ENCODE measurements at regions not wholly inside any gene's neighbourhood (a gene's known extent, or its start where the extent isn't known, plus 50 kb on each side); places are given as distances from the start of the nearest gene placed in this dataset.

DNA sequence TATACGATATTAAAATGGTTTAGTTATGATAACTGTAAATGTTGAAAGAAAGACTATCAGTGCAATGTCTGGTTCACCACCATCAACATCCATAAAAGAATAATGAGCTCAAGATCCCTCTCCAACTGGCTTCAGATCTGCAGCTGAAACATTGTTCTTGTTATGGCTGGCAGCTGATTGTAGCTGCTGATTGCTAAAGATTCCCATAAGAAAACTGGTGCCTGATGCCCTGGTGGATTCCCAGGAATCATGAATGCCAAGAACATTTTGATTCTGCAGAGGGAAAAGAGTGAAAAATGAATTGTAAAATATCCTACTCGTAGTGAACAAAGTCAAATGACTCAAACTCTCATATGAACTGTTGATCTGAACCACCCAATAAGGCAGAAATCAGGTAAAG, 1160.2 kb downstream of the EPHA7 start:
- no peak overlapping the region for H3K27ac Mint-ChIP-seq

More for the DNA sequence above, 1160.2 kb downstream of the EPHA7 start:
- H3K36me3 Mint-ChIP-seq (ENCODE audit: insufficient read depth in 1 of 3, low read depth in 3 of 3) = no peaks in the 10 kb centered on the region
- H3K23ac ChIP-seq (ENCODE audit: insufficient read length, low read depth, low read length) = no peak overlapping the region
- DNase-seq = no peak
- no peak overlapping the region for H2BK5ac ChIP-seq (ENCODE audit: insufficient read length, low read length)
- no peak overlapping the region for H4K8ac ChIP-seq (replicated peaks; ENCODE audit: insufficient read length, low read depth, low read length)
- H4K91ac ChIP-seq (ENCODE audit: insufficient read length, low read depth, low read length) = no peak overlapping the region
- no peak overlapping the region for H2BK15ac ChIP-seq (ENCODE audit: low read depth, low read length)
- H3K79me2 ChIP-seq (ENCODE audit: insufficient read depth, low read length) = no peaks in the 10 kb centered on the region
- no peak overlapping the region for H2BK120ac ChIP-seq (ENCODE audit: low read depth, low read length, poor library complexity, severe bottlenecking)
- no CpG with 5 or more reads among the region's 2 CpGs for WGBS (ENCODE audit: extremely low coverage, insufficient read length, low lambda C conversion rate)
- no peak overlapping the region for H3K14ac ChIP-seq (ENCODE audit: insufficient read depth, low read length)
- H2AFZ ChIP-seq (ENCODE audit: low read length) = no peak overlapping the region
- H3K9me3 ChIP-seq (ENCODE audit: control insufficient read depth, low read depth, low read length) = no peaks in the 10 kb centered on the region
- no peaks in the 10 kb centered on the region for H3K4me1 Mint-ChIP-seq
- H3K9ac ChIP-seq (ENCODE audit: extremely low read depth, insufficient read length, low read length) = no peak overlapping the region
- no peaks in the 10 kb centered on the region for H4K20me1 ChIP-seq (ENCODE audit: control insufficient read depth, insufficient read depth, insufficient read length)
- no peak overlapping the region for H2BK20ac ChIP-seq (ENCODE audit: low read depth, low read length, poor library complexity, severe bottlenecking)
- H3K4ac ChIP-seq (ENCODE audit: low read depth, low read length) = no peak overlapping the region
- no peak overlapping the region for H4K5ac ChIP-seq (ENCODE audit: insufficient read length, low read depth, low read length)
- no peak overlapping the region for H2BK12ac ChIP-seq (ENCODE audit: insufficient read length, low read depth, low read length)
- TF ChIP-seq, protein P1, sequence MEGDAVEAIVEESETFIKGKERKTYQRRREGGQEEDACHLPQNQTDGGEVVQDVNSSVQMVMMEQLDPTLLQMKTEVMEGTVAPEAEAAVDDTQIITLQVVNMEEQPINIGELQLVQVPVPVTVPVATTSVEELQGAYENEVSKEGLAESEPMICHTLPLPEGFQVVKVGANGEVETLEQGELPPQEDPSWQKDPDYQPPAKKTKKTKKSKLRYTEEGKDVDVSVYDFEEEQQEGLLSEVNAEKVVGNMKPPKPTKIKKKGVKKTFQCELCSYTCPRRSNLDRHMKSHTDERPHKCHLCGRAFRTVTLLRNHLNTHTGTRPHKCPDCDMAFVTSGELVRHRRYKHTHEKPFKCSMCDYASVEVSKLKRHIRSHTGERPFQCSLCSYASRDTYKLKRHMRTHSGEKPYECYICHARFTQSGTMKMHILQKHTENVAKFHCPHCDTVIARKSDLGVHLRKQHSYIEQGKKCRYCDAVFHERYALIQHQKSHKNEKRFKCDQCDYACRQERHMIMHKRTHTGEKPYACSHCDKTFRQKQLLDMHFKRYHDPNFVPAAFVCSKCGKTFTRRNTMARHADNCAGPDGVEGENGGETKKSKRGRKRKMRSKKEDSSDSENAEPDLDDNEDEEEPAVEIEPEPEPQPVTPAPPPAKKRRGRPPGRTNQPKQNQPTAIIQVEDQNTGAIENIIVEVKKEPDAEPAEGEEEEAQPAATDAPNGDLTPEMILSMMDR (conservative IDR thresholded peaks at IDR 0.05) = no peak
- no peak overlapping the region for H3K18ac ChIP-seq (ENCODE audit: insufficient read length, low read depth, low read length)
- no peaks in the 10 kb centered on the region for H3K4me1 ChIP-seq (ENCODE audit: insufficient read depth, low read length)
- H3K27ac ChIP-seq (ENCODE audit: insufficient read length, low read depth, low read length) = no peak overlapping the region
- H3K27me3 Mint-ChIP-seq (ENCODE audit: low read depth) = no peaks in the 10 kb centered on the region
- no peak overlapping the region for H3K56ac ChIP-seq (ENCODE audit: insufficient read length, low read depth, low read length)
- no peak overlapping the region for H2AK5ac ChIP-seq (ENCODE audit: insufficient read length, low read length)
- no peaks in the 10 kb centered on the region for H3K79me1 ChIP-seq (ENCODE audit: insufficient read depth, low read depth, low read length, poor library complexity, severe bottlenecking)
- H3K4me2 ChIP-seq (ENCODE audit: insufficient read depth, insufficient read length, low read length) = no peak overlapping the region
- no peaks in the 10 kb centered on the region for H3K23me2 ChIP-seq (ENCODE audit: insufficient read length, low read depth, low read length, poor library complexity, severe bottlenecking)
- no peaks in the 10 kb centered on the region for H3K27me3 ChIP-seq (ENCODE audit: insufficient read depth, low read length)
- H3K4me3 Mint-ChIP-seq = no peak overlapping the region
- no peaks in the 10 kb centered on the region for H3K9me3 Mint-ChIP-seq
- no peak overlapping the region for H3T11ph ChIP-seq (ENCODE audit: low read length)

Measured in H9 (cell line).